HL-60 (cell line): ENCODE measurements at regions not wholly inside any gene's neighbourhood (a gene's known extent, or its start where the extent isn't known, plus 50 kb on each side); places are given as distances from the start of the nearest gene placed in this dataset.

Experiments used
- DNase-seq, 2 experiments: peaks; one replicate each; pipeline ENCODE4 v3.0.0-alpha.2; 2010 to 2020; ENCODE audit warnings: low read depth in 1 of 2, low spot score in 1 of 2
- H3K27ac ChIP-seq: fragments of 250-450 bp; sonication (Bioruptor Pico); replicated peaks from 2 replicates; pipeline ENCODE4 v1.5.1; 2020; ENCODE audit warnings: mild to moderate bottlenecking, moderate library complexity
- H3K27me3 ChIP-seq: fragments of 250-450 bp; sonication (Bioruptor Pico); 2 replicates; pipeline ENCODE4 v1.5.1; 2021; ENCODE audit warnings: mild to moderate bottlenecking, moderate library complexity; ENCODE audit not compliant: insufficient read depth, poor library complexity, severe bottlenecking
- H3K4me3 ChIP-seq: replicated peaks from 2 replicates; pipeline ENCODE4 v1.5.1; 2011; ENCODE audit warnings: mild to moderate bottlenecking, control low read depth, low read length; ENCODE audit not compliant: insufficient read depth
- CTCF ChIP-seq: IDR thresholded peaks from one replicate; pipeline ENCODE4 v1.5.1; 2011; ENCODE audit warnings: low read length, control low read depth, inconsistent platforms; ENCODE audit not compliant: insufficient read depth
- GABPA ChIP-seq: IDR thresholded peaks from 2 replicates; pipeline ENCODE4 v1.6.1; 2012; ENCODE audit warnings: low read depth
- POLR2AphosphoS5 ChIP-seq: IDR thresholded peaks from 2 replicates; pipeline ENCODE4 v1.6.1; 2012; ENCODE audit warnings: low read depth
- REST ChIP-seq: IDR thresholded peaks from 2 replicates; pipeline ENCODE4 v1.6.1; 2012; ENCODE audit warnings: low read depth; ENCODE audit not compliant: insufficient replicate concordance
- SPI1 ChIP-seq: IDR thresholded peaks from 2 replicates; pipeline ENCODE4 v1.6.1; 2012; ENCODE audit warnings: low read depth, mild to moderate bottlenecking, borderline replicate concordance

- TF ChIP-seq POLR2AphosphoS5 (no peak), SPI1 (no peak), GABPA (no peak), REST (no peak), CTCF (no peak)
- DNase-seq, result no peak
- no peak overlapping the region for H3K27ac ChIP-seq
- H3K4me3 ChIP-seq, result no peak overlapping the region
- no peaks in the 10 kb centered on the region for H3K27me3 ChIP-seq
Observed at GRCh38 chr16:86653285-86654006, 75.1 kb downstream of the FOXL1 start.

- no peak overlapping the region for H3K4me3 ChIP-seq
- TF ChIP-seq POLR2AphosphoS5 (no peak), SPI1 (no peak), REST (no peak), GABPA (no peak), CTCF (no peak)
- DNase-seq, result no peak
- no peaks in the 10 kb centered on the region for H3K27me3 ChIP-seq
- no peak overlapping the region for H3K27ac ChIP-seq
Observed at GRCh38 chr16:86657972-86658371, 79.6 kb downstream of the FOXL1 start.

- DNase-seq, result no peak
- Histone ChIP-seq H3K27ac (no peak overlapping the region), H3K27me3 (no peaks in the 10 kb centered on the region), H3K4me3 (no peak overlapping the region)
- no peak for TF ChIP-seq CTCF
- TF ChIP-seq GABPA, result no peak
- no peak for TF ChIP-seq SPI1
- TF ChIP-seq REST, result no peak
- TF ChIP-seq POLR2AphosphoS5, result no peak
Observed at GRCh38 chr16:86660623-86661022, 82.3 kb downstream of the FOXL1 start.
